ENCODE measurements at regions not wholly inside any gene's neighbourhood (a gene's known extent, or its start where the extent isn't known, plus 50 kb on each side); places are given as distances from the start of the nearest gene placed in this dataset.

DNA sequence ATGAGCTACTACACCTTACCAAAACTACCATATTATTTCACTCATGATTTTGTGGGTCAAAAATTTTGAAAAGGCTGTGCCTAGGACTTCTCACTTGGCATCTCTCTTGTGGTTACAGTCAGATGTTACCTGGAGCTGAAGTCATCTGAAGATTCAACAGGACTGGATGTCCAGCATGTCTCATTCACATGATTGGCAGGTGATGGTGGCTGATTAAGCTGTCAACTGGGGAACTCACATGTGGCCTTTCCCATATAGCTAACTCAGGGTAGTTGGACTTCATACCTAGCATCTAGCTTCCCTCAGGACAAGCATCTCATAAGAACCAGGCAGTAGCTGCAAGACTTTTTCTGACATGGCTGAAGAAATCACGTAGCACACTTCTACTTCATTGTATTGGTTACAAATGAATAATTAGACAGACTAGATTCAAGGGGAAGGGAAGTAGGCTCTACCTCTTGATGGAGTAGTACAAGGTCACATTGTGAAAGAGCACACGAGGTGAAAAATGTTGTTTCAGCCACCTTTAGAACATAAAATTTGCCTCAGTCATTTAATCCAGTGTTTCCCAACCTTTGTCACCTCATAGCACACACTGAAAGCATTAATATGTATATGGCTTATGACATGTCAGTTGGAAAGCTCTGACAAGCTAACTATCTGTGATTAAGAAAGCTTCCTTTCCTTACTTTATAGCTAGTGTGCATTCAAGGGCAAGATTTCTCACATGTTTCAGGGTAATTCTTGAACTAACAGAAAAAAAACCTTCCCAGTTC, 68.0 kb upstream of the PTGFRN start:
- Histone ChIP-seq H3K4me1 (ENCODE audit: control insufficient read depth in 1 of 2, low read depth in 2 of 2) (no peaks in the 10 kb centered on the region), H3K27ac (no peak overlapping the region), H3K36me3 (no peaks in the 10 kb centered on the region), H3K27me3 (replicated peaks; ENCODE audit: insufficient read depth) (no peaks in the 10 kb centered on the region), H3K9me3 (no peaks in the 10 kb centered on the region), H3K4me3 (no peak overlapping the region)
- TF ChIP-seq CTCF (IDR thresholded peaks at IDR 0.05) = no peak
- no peak for ATAC-seq (ENCODE audit: insufficient number of reproducible peaks, low FRiP score, low read depth)
- DNase-seq (ENCODE audit: low spot score) = no peak

GRCh38 chr1:116842654-116843053, 67.1 kb upstream of the PTGFRN start:
- ATAC-seq (ENCODE audit: insufficient number of reproducible peaks, low FRiP score, low read depth) = no peak
- DNase-seq (ENCODE audit: low spot score) = no peak
- Histone ChIP-seq H3K4me3 (no peak overlapping the region), H3K27me3 (replicated peaks; ENCODE audit: insufficient read depth) (no peaks in the 10 kb centered on the region), H3K36me3 (no peaks in the 10 kb centered on the region), H3K27ac (no peak overlapping the region), H3K4me1 (ENCODE audit: control insufficient read depth in 1 of 2, low read depth in 2 of 2) (no peaks in the 10 kb centered on the region), H3K9me3 (no peaks in the 10 kb centered on the region)
- TF ChIP-seq CTCF (IDR thresholded peaks at IDR 0.05) = no peak

GRCh38 chr1:116844775-116845174, 64.9 kb upstream of the PTGFRN start:
- no peaks in the 10 kb centered on the region for H3K36me3 ChIP-seq
- H3K4me3 ChIP-seq = no peak overlapping the region
- TF ChIP-seq CTCF (IDR thresholded peaks at IDR 0.05) = no peak
- H3K4me1 ChIP-seq (ENCODE audit: control insufficient read depth in 1 of 2, low read depth in 2 of 2) = no peaks in the 10 kb centered on the region
- H3K27ac ChIP-seq = no peak overlapping the region
- ATAC-seq (ENCODE audit: insufficient number of reproducible peaks, low FRiP score, low read depth) (no peak), DNase-seq (ENCODE audit: low spot score) (no peak)
- no peaks in the 10 kb centered on the region for H3K9me3 ChIP-seq
- no peaks in the 10 kb centered on the region for H3K27me3 ChIP-seq (replicated peaks; ENCODE audit: insufficient read depth)

- no peaks in the 10 kb centered on the region for H3K9me3 ChIP-seq
- TF ChIP-seq CTCF (IDR thresholded peaks at IDR 0.05) = no peak
- no peaks in the 10 kb centered on the region for H3K27me3 ChIP-seq (replicated peaks; ENCODE audit: insufficient read depth)
- no peaks in the 10 kb centered on the region for H3K4me1 ChIP-seq (ENCODE audit: control insufficient read depth in 1 of 2, low read depth in 2 of 2)
- H3K27ac ChIP-seq = no peak overlapping the region
- no peak overlapping the region for H3K4me3 ChIP-seq
- H3K36me3 ChIP-seq = no peaks in the 10 kb centered on the region
- no peak for DNase-seq (ENCODE audit: low spot score)
- no peak for ATAC-seq (ENCODE audit: insufficient number of reproducible peaks, low FRiP score, low read depth)
Measured at GRCh38 chr1:116847190-116847589, 62.5 kb upstream of the PTGFRN start.

- Histone ChIP-seq H3K27ac (no peak overlapping the region), H3K4me3 (no peak overlapping the region), H3K36me3 (no peaks in the 10 kb centered on the region), H3K4me1 (ENCODE audit: control insufficient read depth in 1 of 2, low read depth in 2 of 2) (no peaks in the 10 kb centered on the region), H3K9me3 (no peaks in the 10 kb centered on the region), H3K27me3 (replicated peaks; ENCODE audit: insufficient read depth) (no peaks in the 10 kb centered on the region)
- ATAC-seq (ENCODE audit: insufficient number of reproducible peaks, low FRiP score, low read depth) = no peak
- no peak for TF ChIP-seq CTCF (IDR thresholded peaks at IDR 0.05)
- DNase-seq (ENCODE audit: low spot score) = peak; percentile 3
Measured at GRCh38 chr1:116847688-116848531, 61.8 kb upstream of the PTGFRN start.
